Hepatocyte (in vitro differentiated cells): ENCODE measurements at regions not wholly inside any gene's neighbourhood (a gene's known extent, or its start where the extent isn't known, plus 50 kb on each side); places are given as distances from the start of the nearest gene placed in this dataset.

ENCODE experiments used
- EZH2phosphoT487 ChIP-seq: fragments of 200-600 bp; sonication (generic); IDR thresholded peaks from one replicate; pipeline ENCODE4 v1.6.1; 2018; ENCODE audit warnings: antibody characterized with exemption, mild to moderate bottlenecking, low read depth, moderate library complexity; ENCODE audit not compliant: unreplicated experiment, severe bottlenecking
- TF ChIP-seq, protein P1 (sequence below): fragments of 200-600 bp; sonication (generic); IDR thresholded peaks from 2 replicates; pipeline ENCODE4 v1.5.1; 2016; ENCODE audit warnings: antibody characterized with exemption, mild to moderate bottlenecking; ENCODE audit not compliant: poor library complexity

DNA sequence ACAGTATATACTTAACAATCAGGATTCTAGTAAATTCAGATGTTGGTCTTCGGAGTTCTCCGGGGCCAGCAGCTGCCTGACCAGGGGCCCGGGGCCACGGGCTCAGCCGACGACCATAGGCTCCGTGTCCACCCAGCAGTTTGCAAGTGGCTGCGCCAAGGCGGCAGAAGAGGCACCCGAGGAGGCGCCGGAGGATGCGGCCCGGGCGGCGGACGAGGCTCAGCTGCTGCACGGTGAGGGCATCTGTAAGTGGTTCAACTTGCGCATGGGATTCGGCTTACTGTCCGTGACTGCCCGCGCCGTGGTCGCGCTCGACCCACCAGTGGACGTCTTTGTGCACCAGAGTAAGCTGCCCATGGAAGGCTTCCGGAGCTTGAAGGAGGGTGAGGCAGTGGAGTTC, 136.3 kb downstream of the NUP35 start:
- TF ChIP-seq, protein P1, sequence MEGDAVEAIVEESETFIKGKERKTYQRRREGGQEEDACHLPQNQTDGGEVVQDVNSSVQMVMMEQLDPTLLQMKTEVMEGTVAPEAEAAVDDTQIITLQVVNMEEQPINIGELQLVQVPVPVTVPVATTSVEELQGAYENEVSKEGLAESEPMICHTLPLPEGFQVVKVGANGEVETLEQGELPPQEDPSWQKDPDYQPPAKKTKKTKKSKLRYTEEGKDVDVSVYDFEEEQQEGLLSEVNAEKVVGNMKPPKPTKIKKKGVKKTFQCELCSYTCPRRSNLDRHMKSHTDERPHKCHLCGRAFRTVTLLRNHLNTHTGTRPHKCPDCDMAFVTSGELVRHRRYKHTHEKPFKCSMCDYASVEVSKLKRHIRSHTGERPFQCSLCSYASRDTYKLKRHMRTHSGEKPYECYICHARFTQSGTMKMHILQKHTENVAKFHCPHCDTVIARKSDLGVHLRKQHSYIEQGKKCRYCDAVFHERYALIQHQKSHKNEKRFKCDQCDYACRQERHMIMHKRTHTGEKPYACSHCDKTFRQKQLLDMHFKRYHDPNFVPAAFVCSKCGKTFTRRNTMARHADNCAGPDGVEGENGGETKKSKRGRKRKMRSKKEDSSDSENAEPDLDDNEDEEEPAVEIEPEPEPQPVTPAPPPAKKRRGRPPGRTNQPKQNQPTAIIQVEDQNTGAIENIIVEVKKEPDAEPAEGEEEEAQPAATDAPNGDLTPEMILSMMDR = no peak
- TF ChIP-seq EZH2phosphoT487 = no peak
